ENCODE measurements at regions not wholly inside any gene's neighbourhood (a gene's known extent, or its start where the extent isn't known, plus 50 kb on each side); places are given as distances from the start of the nearest gene placed in this dataset.

DNA sequence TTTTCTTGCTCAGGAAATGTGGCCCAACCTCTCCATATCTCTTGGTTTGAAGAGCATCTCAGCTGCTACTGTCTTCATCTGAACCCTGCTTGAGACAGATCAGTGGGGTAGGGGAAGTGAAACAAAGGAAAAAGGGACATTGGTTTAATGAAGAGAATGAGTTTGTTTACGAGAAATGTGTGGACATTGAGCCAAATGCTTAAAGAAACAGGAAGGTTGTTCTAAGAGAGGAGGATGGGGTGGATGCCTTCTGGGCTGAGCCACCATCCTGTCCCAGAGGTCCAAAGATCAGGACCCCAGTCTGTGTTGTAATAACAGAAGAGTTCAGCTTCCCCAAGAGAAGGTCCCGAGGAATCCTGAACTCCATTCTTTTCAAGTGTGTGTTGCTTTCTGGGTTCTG is 369.7 kb downstream of the INSC start:
- Mint-ChIP-seq H3K4me3 (no peak overlapping the region), H3K27ac (no peak overlapping the region), H3K4me1 (ENCODE audit: low read depth) (no peaks in the 10 kb centered on the region), H3K36me3 (ENCODE audit: low read depth) (peaks cover 4% of the 10 kb centered on the region; the same call in 1 of the 2 replicates), H3K9me3 (peaks cover 63% of the 10 kb centered on the region), H3K27me3 (ENCODE audit: insufficient read depth) (peaks cover 2% of the 10 kb centered on the region)
- TF ChIP-seq, protein P1, sequence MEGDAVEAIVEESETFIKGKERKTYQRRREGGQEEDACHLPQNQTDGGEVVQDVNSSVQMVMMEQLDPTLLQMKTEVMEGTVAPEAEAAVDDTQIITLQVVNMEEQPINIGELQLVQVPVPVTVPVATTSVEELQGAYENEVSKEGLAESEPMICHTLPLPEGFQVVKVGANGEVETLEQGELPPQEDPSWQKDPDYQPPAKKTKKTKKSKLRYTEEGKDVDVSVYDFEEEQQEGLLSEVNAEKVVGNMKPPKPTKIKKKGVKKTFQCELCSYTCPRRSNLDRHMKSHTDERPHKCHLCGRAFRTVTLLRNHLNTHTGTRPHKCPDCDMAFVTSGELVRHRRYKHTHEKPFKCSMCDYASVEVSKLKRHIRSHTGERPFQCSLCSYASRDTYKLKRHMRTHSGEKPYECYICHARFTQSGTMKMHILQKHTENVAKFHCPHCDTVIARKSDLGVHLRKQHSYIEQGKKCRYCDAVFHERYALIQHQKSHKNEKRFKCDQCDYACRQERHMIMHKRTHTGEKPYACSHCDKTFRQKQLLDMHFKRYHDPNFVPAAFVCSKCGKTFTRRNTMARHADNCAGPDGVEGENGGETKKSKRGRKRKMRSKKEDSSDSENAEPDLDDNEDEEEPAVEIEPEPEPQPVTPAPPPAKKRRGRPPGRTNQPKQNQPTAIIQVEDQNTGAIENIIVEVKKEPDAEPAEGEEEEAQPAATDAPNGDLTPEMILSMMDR (IDR thresholded peaks at IDR 0.05) = no peak
- no peak for DNase-seq

DNA sequence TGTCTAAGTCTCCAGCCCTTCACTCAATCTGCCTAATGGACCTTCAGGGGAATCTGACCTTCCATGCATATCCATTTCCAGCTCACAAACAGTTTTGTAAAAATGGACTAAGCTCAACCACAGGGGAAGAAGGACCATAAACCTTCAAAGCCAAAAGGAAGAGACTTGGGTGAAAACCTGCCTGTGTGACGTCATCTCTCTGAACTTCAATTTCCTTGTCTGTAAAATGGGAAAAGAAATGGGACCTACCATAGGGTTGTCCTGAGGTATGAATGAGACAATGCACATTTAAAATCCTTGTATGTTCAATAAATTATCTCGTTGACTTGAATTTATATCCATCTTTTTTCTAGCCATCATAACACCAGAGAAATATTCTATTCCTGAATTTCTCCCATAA is 370.7 kb downstream of the INSC start:
- H3K27me3 Mint-ChIP-seq (ENCODE audit: insufficient read depth) = peaks cover 2% of the 10 kb centered on the region
- TF ChIP-seq, protein P1 (IDR thresholded peaks at IDR 0.05) = no peak
- H3K27ac Mint-ChIP-seq = no peak overlapping the region
- H3K9me3 Mint-ChIP-seq = peaks cover 63% of the 10 kb centered on the region
- H3K36me3 Mint-ChIP-seq (ENCODE audit: low read depth) = peaks cover 5% of the 10 kb centered on the region; the same call in 1 of the 2 replicates
- no peak for DNase-seq
- no peaks in the 10 kb centered on the region for H3K4me1 Mint-ChIP-seq (ENCODE audit: low read depth)
- no peak overlapping the region for H3K4me3 Mint-ChIP-seq

DNA sequence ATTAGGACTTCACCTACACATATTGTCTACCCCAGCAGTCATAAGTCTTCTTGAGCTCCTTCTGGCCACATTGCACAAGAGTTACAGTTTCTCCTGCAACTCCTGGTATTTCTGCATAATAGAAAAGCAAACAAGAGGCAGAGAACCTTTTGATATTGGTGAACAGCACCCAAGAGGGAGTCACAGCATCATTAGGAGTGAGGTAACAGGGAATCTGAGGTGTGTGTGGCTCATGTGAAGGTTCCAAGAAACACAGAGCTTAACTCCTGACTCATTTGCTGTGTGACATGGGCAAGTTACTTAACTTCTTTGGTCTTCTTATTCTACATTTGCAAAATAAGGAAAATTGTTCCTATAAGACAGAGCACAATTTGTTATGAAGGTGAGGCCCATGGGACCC is 374.6 kb downstream of the INSC start:
- H3K4me3 Mint-ChIP-seq = no peak overlapping the region
- H3K27me3 Mint-ChIP-seq (ENCODE audit: insufficient read depth) = peaks cover 2% of the 10 kb centered on the region
- H3K9me3 Mint-ChIP-seq = peaks cover 63% of the 10 kb centered on the region
- TF ChIP-seq, protein P1 (IDR thresholded peaks at IDR 0.05) = no peak
- H3K27ac Mint-ChIP-seq = no peak overlapping the region
- no peak for DNase-seq
- H3K4me1 Mint-ChIP-seq (ENCODE audit: low read depth) = no peaks in the 10 kb centered on the region
- peaks cover 7% of the 10 kb centered on the region; the same call in 1 of the 2 replicates for H3K36me3 Mint-ChIP-seq (ENCODE audit: low read depth)

DNA sequence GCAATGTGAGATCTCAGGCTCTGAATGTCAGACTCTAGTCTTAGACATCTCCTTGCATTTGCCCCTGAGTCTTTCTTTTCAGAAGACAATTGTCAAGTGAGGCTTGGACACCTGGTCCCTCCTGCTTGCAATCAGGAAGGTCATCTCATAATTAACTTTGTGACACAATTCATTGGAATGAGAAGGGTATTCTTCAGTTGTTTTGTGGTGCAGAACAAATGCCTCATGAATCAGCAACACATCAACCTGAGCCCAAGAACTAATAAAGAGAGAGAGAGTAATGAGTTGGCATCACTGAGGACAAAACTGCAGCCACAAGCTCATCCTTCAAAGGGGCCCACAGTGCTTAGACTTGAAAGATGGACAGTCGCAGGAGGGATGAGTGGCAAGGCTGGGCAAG is 375.8 kb downstream of the INSC start:
- no peak for DNase-seq
- no peak overlapping the region for H3K4me3 Mint-ChIP-seq
- peaks cover 7% of the 10 kb centered on the region; the same call in 1 of the 2 replicates for H3K36me3 Mint-ChIP-seq (ENCODE audit: low read depth)
- H3K27me3 Mint-ChIP-seq (ENCODE audit: insufficient read depth) = peaks cover 2% of the 10 kb centered on the region
- no peak overlapping the region for H3K27ac Mint-ChIP-seq
- no peaks in the 10 kb centered on the region for H3K4me1 Mint-ChIP-seq (ENCODE audit: low read depth)
- H3K9me3 Mint-ChIP-seq = peaks cover 58% of the 10 kb centered on the region
- TF ChIP-seq, protein P1 (IDR thresholded peaks at IDR 0.05) = no peak

DNA sequence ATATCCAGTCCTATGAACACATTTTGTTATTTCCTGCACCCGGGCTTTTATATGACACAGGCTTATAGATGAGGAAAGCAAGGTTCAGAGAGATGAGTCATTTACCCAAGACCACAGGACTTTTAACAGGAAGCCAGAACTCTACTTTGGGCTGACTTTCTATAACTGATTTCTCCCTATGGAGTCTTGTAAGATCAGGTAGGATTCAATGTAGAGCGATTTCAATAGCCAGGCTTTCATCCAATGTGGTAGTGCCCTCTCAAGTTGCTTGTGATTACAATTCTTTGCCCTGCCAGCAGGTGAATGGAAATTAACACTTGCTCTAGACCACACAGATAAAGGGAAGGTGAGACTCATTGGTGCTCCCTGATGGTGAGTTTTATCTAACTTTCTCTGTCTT is 378.3 kb downstream of the INSC start:
- H3K27ac Mint-ChIP-seq = no peak overlapping the region
- H3K4me3 Mint-ChIP-seq = no peak overlapping the region
- TF ChIP-seq, protein P1 (IDR thresholded peaks at IDR 0.05) = no peak
- peaks cover 61% of the 10 kb centered on the region for H3K9me3 Mint-ChIP-seq
- no peak for DNase-seq
- peaks cover 2% of the 10 kb centered on the region for H3K27me3 Mint-ChIP-seq (ENCODE audit: insufficient read depth)
- no peaks in the 10 kb centered on the region for H3K4me1 Mint-ChIP-seq (ENCODE audit: low read depth)
- peaks cover 7% of the 10 kb centered on the region; the same call in 1 of the 2 replicates for H3K36me3 Mint-ChIP-seq (ENCODE audit: low read depth)

All from HFFc6 (cell line).